ENCODE measurements at regions not wholly inside any gene's neighbourhood (a gene's known extent, or its start where the extent isn't known, plus 50 kb on each side); places are given as distances from the start of the nearest gene placed in this dataset.

- Histone ChIP-seq H3K4me3 (ENCODE audit: low read length, poor library complexity, severe bottlenecking) (no peak overlapping the region), H4K20me1 (ENCODE audit: insufficient read depth, low read length, poor library complexity, severe bottlenecking) (no peaks in the 10 kb centered on the region), H3K27me3 (ENCODE audit: insufficient read depth, low read length, poor library complexity, severe bottlenecking) (no peaks in the 10 kb centered on the region), H3K4me2 (ENCODE audit: low read depth, low read length, poor library complexity, severe bottlenecking) (no peak overlapping the region), H3K9ac (ENCODE audit: low read depth, low read length, poor library complexity, severe bottlenecking) (no peak overlapping the region), H2AFZ (ENCODE audit: low read length) (no peak overlapping the region), H3K79me2 (ENCODE audit: insufficient read depth, low read length) (no peaks in the 10 kb centered on the region), H3F3A (ENCODE audit: low read depth) (no peaks in the 10 kb centered on the region), H3K9me2 (replicated peaks; ENCODE audit: low read depth, low read length) (no peaks in the 10 kb centered on the region), H3K9me3 (ENCODE audit: insufficient read depth, low read depth, low read length) (no peaks in the 10 kb centered on the region), H3K4me1 (ENCODE audit: insufficient read depth, low read length, poor library complexity, severe bottlenecking) (no peaks in the 10 kb centered on the region), H3K36me3 (ENCODE audit: insufficient read depth, low read length) (no peaks in the 10 kb centered on the region)
- TF ChIP-seq EZH2phosphoT487 (IDR thresholded peaks at IDR 0.05; ENCODE audit: borderline replicate concordance), result no peak
- no peak for TF ChIP-seq CTCF (conservative IDR thresholded peaks at IDR 0.05; ENCODE audit: low read length)
These were observed 79.2 kb downstream of the CASP12 start for GRCh38 chr11:104819107-104819506.

- Histone ChIP-seq H3K4me3 (ENCODE audit: low read length, poor library complexity, severe bottlenecking) (no peak overlapping the region), H3F3A (ENCODE audit: low read depth) (no peaks in the 10 kb centered on the region), H3K4me2 (ENCODE audit: low read depth, low read length, poor library complexity, severe bottlenecking) (no peak overlapping the region), H3K9ac (ENCODE audit: low read depth, low read length, poor library complexity, severe bottlenecking) (no peak overlapping the region), H3K36me3 (ENCODE audit: insufficient read depth, low read length) (no peaks in the 10 kb centered on the region), H3K79me2 (ENCODE audit: insufficient read depth, low read length) (no peaks in the 10 kb centered on the region), H3K4me1 (ENCODE audit: insufficient read depth, low read length, poor library complexity, severe bottlenecking) (no peaks in the 10 kb centered on the region), H3K9me3 (ENCODE audit: insufficient read depth, low read depth, low read length) (no peaks in the 10 kb centered on the region), H3K9me2 (replicated peaks; ENCODE audit: low read depth, low read length) (no peaks in the 10 kb centered on the region), H2AFZ (ENCODE audit: low read length) (no peak overlapping the region), H3K27me3 (ENCODE audit: insufficient read depth, low read length, poor library complexity, severe bottlenecking) (no peaks in the 10 kb centered on the region), H4K20me1 (ENCODE audit: insufficient read depth, low read length, poor library complexity, severe bottlenecking) (no peaks in the 10 kb centered on the region)
- TF ChIP-seq EZH2phosphoT487 (IDR thresholded peaks at IDR 0.05; ENCODE audit: borderline replicate concordance) (no peak), CTCF (conservative IDR thresholded peaks at IDR 0.05; ENCODE audit: low read length) (no peak)
These were observed 80.3 kb downstream of the CASP12 start for GRCh38 chr11:104817973-104818372.

- H3K79me2 ChIP-seq (ENCODE audit: insufficient read depth, low read length), result no peaks in the 10 kb centered on the region
- no peak overlapping the region for H3K4me3 ChIP-seq (ENCODE audit: low read length, poor library complexity, severe bottlenecking)
- no peaks in the 10 kb centered on the region for H3K9me2 ChIP-seq (replicated peaks; ENCODE audit: low read depth, low read length)
- no peak overlapping the region for H3K4me2 ChIP-seq (ENCODE audit: low read depth, low read length, poor library complexity, severe bottlenecking)
- no peaks in the 10 kb centered on the region for H3K9me3 ChIP-seq (ENCODE audit: insufficient read depth, low read depth, low read length)
- H2AFZ ChIP-seq (ENCODE audit: low read length), result no peak overlapping the region
- H4K20me1 ChIP-seq (ENCODE audit: insufficient read depth, low read length, poor library complexity, severe bottlenecking), result no peaks in the 10 kb centered on the region
- TF ChIP-seq CTCF (conservative IDR thresholded peaks at IDR 0.05; ENCODE audit: low read length) (no peak), EZH2phosphoT487 (IDR thresholded peaks at IDR 0.05; ENCODE audit: borderline replicate concordance) (no peak)
- H3F3A ChIP-seq (ENCODE audit: low read depth), result no peaks in the 10 kb centered on the region
- no peak overlapping the region for H3K9ac ChIP-seq (ENCODE audit: low read depth, low read length, poor library complexity, severe bottlenecking)
- H3K36me3 ChIP-seq (ENCODE audit: insufficient read depth, low read length), result no peaks in the 10 kb centered on the region
- no peaks in the 10 kb centered on the region for H3K4me1 ChIP-seq (ENCODE audit: insufficient read depth, low read length, poor library complexity, severe bottlenecking)
- H3K27me3 ChIP-seq (ENCODE audit: insufficient read depth, low read length, poor library complexity, severe bottlenecking), result no peaks in the 10 kb centered on the region
These were observed 84.7 kb downstream of the CASP12 start for GRCh38 chr11:104813532-104813931.

Data from Loucy (cell line).